ENCODE measurements at regions not wholly inside any gene's neighbourhood (a gene's known extent, or its start where the extent isn't known, plus 50 kb on each side); places are given as distances from the start of the nearest gene placed in this dataset.

DNA sequence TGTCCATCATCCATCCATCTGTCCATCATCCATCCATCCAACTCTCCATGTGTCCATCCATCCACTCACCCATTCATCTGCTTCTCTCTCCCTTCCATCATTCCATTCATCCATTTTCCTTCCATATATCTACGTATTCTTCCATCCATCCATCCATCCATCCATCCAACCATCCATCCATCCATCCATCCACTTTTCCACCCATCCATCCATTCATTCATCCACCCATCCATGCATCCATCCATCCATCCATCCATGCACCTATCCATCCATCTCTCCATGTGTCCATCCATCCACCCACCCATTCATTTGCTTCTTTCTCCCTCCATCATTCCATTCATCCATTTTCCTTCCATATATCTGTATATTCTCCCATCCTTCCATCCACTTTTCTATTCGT, 214.0 kb upstream of the RTL1 start:
- H3K4me3 ChIP-seq (ENCODE audit: low read length), result no peak overlapping the region
- H4K20me1 ChIP-seq (ENCODE audit: insufficient read depth, low read length), result no peaks in the 10 kb centered on the region
- no peak overlapping the region for H3K4me2 ChIP-seq (ENCODE audit: low read length)
- H3K27ac ChIP-seq (ENCODE audit: low read length), result no peak overlapping the region
- H3K27me3 ChIP-seq (ENCODE audit: low read depth, low read length), result no peaks in the 10 kb centered on the region
- H2AFZ ChIP-seq (ENCODE audit: low read depth, low read length), result no peak overlapping the region
- H3K4me1 ChIP-seq (ENCODE audit: low read length), result no peaks in the 10 kb centered on the region
- no peaks in the 10 kb centered on the region for H3K79me2 ChIP-seq (ENCODE audit: low read length)
- no peaks in the 10 kb centered on the region for H3K9me3 ChIP-seq (ENCODE audit: insufficient read depth, low read length)
- H3K9ac ChIP-seq (ENCODE audit: low read length), result no peak overlapping the region
- no peaks in the 10 kb centered on the region for H3K36me3 ChIP-seq (replicated peaks; ENCODE audit: low read depth, low read length)
- TF ChIP-seq, protein P1, sequence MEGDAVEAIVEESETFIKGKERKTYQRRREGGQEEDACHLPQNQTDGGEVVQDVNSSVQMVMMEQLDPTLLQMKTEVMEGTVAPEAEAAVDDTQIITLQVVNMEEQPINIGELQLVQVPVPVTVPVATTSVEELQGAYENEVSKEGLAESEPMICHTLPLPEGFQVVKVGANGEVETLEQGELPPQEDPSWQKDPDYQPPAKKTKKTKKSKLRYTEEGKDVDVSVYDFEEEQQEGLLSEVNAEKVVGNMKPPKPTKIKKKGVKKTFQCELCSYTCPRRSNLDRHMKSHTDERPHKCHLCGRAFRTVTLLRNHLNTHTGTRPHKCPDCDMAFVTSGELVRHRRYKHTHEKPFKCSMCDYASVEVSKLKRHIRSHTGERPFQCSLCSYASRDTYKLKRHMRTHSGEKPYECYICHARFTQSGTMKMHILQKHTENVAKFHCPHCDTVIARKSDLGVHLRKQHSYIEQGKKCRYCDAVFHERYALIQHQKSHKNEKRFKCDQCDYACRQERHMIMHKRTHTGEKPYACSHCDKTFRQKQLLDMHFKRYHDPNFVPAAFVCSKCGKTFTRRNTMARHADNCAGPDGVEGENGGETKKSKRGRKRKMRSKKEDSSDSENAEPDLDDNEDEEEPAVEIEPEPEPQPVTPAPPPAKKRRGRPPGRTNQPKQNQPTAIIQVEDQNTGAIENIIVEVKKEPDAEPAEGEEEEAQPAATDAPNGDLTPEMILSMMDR (IDR thresholded peaks at IDR 0.05; ENCODE audit: low read depth, low read length), result no peak
- TF ChIP-seq EZH2phosphoT487 (IDR thresholded peaks at IDR 0.05; ENCODE audit: low read depth), result no peak

DNA sequence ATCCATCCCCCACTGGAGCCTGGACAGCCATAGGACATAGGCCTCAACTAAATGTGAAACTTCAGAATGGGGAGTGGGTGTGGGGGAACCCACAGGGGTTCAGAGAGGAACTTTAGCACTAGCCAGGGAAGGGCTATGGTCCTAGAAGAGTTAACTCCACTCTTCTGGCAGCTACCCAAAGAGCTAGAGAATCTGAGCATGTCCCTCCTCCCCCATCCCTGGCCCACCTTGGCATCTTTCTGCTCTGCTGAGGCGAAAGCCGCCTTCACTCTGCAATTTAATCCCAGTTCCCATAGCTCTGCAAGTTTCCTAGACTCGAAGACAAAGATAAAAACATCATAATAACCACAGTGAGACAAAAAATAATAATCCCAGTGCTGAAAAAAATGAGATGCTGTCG, 214.7 kb upstream of the RTL1 start:
- H3K9me3 ChIP-seq (ENCODE audit: insufficient read depth, low read length), result no peaks in the 10 kb centered on the region
- no peak for TF ChIP-seq EZH2phosphoT487 (IDR thresholded peaks at IDR 0.05; ENCODE audit: low read depth)
- H2AFZ ChIP-seq (ENCODE audit: low read depth, low read length), result no peak overlapping the region
- H3K4me1 ChIP-seq (ENCODE audit: low read length), result no peaks in the 10 kb centered on the region
- no peak overlapping the region for H3K9ac ChIP-seq (ENCODE audit: low read length)
- no peaks in the 10 kb centered on the region for H3K36me3 ChIP-seq (replicated peaks; ENCODE audit: low read depth, low read length)
- H3K27me3 ChIP-seq (ENCODE audit: low read depth, low read length), result no peaks in the 10 kb centered on the region
- no peak overlapping the region for H3K4me2 ChIP-seq (ENCODE audit: low read length)
- H3K27ac ChIP-seq (ENCODE audit: low read length), result no peak overlapping the region
- H3K4me3 ChIP-seq (ENCODE audit: low read length), result no peak overlapping the region
- no peaks in the 10 kb centered on the region for H3K79me2 ChIP-seq (ENCODE audit: low read length)
- H4K20me1 ChIP-seq (ENCODE audit: insufficient read depth, low read length), result no peaks in the 10 kb centered on the region

DNA sequence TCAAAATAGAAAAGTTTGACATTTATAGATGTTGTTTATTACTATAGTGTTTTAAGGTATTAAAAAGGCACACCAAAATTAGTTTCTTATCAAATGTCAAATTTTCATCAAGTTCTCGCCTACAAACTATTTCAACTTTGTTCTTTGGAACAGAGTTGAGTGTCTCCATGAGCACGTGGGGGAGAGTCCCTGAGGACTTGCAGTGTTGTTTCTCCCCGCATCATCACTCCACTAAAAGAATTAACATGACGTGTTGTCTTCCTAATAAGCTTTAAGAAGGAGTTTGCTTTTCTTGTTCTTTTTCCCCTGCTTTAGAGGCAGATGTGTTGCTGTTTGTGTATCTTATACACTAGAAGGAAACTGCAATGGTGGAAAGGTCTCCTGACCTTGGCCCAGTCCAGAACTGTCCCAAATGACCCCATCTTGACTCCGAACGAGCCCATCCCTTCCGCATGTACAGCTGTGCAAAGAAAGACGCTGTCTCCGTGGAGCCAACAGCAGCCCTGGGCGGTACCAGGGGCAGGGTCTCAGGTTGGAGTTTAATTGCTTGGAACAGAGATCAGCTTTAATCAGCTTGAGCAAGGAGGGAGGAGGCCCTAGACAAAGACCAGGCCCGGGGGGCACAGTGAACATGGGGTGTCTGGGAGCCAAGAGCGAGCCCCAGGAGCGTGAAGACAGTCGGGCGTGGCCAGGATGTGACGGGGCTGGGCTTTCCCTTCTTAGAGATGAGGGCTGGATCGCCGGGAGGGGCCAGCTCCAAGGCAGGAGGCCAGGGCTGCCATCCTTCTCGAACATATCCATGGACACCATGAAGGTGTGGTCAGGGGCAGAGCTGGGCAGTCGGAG, 215.4 kb upstream of the RTL1 start:
- no peak overlapping the region for H3K4me3 ChIP-seq (ENCODE audit: low read length)

DNA sequence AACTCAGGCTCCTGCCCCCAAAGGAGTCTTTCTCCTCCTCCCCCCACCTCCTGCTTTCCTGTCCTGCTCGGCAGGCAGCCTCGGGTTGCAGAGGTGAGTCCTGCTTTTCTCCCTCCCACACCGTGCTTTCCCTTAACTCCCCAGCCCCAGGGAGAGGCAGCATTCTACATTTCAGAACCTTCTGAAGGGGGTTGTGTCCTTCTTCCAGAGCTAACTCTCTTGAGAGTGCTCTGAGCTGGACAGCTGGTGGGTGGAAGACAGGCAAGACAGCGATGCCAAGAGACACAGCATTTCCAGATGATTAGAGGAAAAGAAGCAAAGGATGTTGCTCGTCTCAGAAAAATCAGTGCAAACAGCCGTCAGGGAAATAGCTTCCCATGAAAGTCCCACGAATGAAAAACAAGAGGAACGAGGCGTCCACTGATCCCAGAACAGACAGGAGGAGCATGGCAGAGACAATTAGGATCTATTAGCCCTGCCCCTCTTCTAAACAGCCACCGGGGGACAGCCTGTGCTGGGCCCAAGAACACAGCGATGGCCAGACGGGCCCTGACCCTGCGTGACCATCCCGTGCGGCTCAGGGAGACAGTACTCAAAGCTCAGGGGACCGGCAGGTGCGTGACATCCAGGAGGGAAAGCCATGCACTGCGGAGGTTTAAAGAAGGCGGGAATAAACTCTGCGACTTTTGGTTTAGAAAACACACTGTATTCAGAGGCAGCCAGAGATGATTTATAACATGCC, 216.5 kb upstream of the RTL1 start:
- Histone ChIP-seq H2AFZ (ENCODE audit: low read depth, low read length) (no peak overlapping the region), H3K4me2 (ENCODE audit: low read length) (no peak overlapping the region), H3K79me2 (ENCODE audit: low read length) (no peaks in the 10 kb centered on the region), H4K20me1 (ENCODE audit: insufficient read depth, low read length) (no peaks in the 10 kb centered on the region), H3K4me3 (ENCODE audit: low read length) (no peak overlapping the region), H3K27me3 (ENCODE audit: low read depth, low read length) (no peaks in the 10 kb centered on the region), H3K9me3 (ENCODE audit: insufficient read depth, low read length) (no peaks in the 10 kb centered on the region), H3K4me1 (ENCODE audit: low read length) (no peaks in the 10 kb centered on the region), H3K9ac (ENCODE audit: low read length) (no peak overlapping the region), H3K27ac (ENCODE audit: low read length) (no peak overlapping the region), H3K36me3 (replicated peaks; ENCODE audit: low read depth, low read length) (no peaks in the 10 kb centered on the region)
- TF ChIP-seq, protein P1 (IDR thresholded peaks at IDR 0.05; ENCODE audit: low read depth, low read length), result no peak
- no peak for TF ChIP-seq EZH2phosphoT487 (IDR thresholded peaks at IDR 0.05; ENCODE audit: low read depth)

More for the DNA sequence above, 215.4 kb upstream of the RTL1 start:
- H3K9me3 ChIP-seq (ENCODE audit: insufficient read depth, low read length), result no peaks in the 10 kb centered on the region
- no peaks in the 10 kb centered on the region for H4K20me1 ChIP-seq (ENCODE audit: insufficient read depth, low read length)
- no peak for TF ChIP-seq EZH2phosphoT487 (IDR thresholded peaks at IDR 0.05; ENCODE audit: low read depth)
- no peaks in the 10 kb centered on the region for H3K79me2 ChIP-seq (ENCODE audit: low read length)
- no peak overlapping the region for H2AFZ ChIP-seq (ENCODE audit: low read depth, low read length)
- no peak overlapping the region for H3K27ac ChIP-seq (ENCODE audit: low read length)
- H3K27me3 ChIP-seq (ENCODE audit: low read depth, low read length), result no peaks in the 10 kb centered on the region
- no peak overlapping the region for H3K9ac ChIP-seq (ENCODE audit: low read length)
- no peak overlapping the region for H3K4me2 ChIP-seq (ENCODE audit: low read length)
- H3K36me3 ChIP-seq (replicated peaks; ENCODE audit: low read depth, low read length), result no peaks in the 10 kb centered on the region
- H3K4me1 ChIP-seq (ENCODE audit: low read length), result no peaks in the 10 kb centered on the region

Measured in OCI-LY3 (cell line).